Activated naive CD8-positive, alpha-beta T cell treated with anti-CD3 and anti-CD28 coated beads, Interleukin-2, amount 10 ng/mL, durations not matched to agents 7 days and 5 days (primary cell): ENCODE measurements at regions not wholly inside any gene's neighbourhood (a gene's known extent, or its start where the extent isn't known, plus 50 kb on each side); places are given as distances from the start of the nearest gene placed in this dataset.
"Not testable (repeated sequence)": the region's sequence is repeated elsewhere in the genome, so short reads cannot be mapped to it uniquely, and the experiment has no call there.

Experiments
- ATAC-seq: fragments of 150-1000 bp; cut with Tn5 transposase; one replicate; pipeline ENCODE4 v1.10.0; 2021; ENCODE audit warnings: low read depth, moderate library complexity
- POLR2A ChIA-PET: fragments of 350-600 bp; sonication (Branson Sonifier 250); formaldehyde crosslinking; loops from one replicate; lab custom pipeline; 2021; ENCODE audit warnings: antibody characterized with exemption; lab: Charles Lee
- DNase-seq: peaks from one replicate; pipeline ENCODE4 v3.0.0; 2021
- H3K27ac Mint-ChIP-seq: one replicate; pipeline ENCODE4 v1.8.0; 2022; ENCODE audit warnings: mild to moderate bottlenecking, mixed read lengths
- H3K27me3 Mint-ChIP-seq: one replicate; pipeline ENCODE4 v1.8.0; 2022; ENCODE audit warnings: mild to moderate bottlenecking, moderate library complexity, mixed read lengths
- H3K36me3 Mint-ChIP-seq: one replicate; pipeline ENCODE4 v1.8.0; 2021; ENCODE audit warnings: mild to moderate bottlenecking, mixed read lengths
- H3K4me1 Mint-ChIP-seq: one replicate; pipeline ENCODE4 v1.8.0; 2021; ENCODE audit warnings: mixed read lengths
- H3K4me3 Mint-ChIP-seq: one replicate; pipeline ENCODE4 v1.8.0; 2022; ENCODE audit warnings: mild to moderate bottlenecking, moderate library complexity, mixed read lengths
- H3K9me3 Mint-ChIP-seq: one replicate; pipeline ENCODE4 v1.8.0; 2021; ENCODE audit warnings: mixed read lengths

DNA sequence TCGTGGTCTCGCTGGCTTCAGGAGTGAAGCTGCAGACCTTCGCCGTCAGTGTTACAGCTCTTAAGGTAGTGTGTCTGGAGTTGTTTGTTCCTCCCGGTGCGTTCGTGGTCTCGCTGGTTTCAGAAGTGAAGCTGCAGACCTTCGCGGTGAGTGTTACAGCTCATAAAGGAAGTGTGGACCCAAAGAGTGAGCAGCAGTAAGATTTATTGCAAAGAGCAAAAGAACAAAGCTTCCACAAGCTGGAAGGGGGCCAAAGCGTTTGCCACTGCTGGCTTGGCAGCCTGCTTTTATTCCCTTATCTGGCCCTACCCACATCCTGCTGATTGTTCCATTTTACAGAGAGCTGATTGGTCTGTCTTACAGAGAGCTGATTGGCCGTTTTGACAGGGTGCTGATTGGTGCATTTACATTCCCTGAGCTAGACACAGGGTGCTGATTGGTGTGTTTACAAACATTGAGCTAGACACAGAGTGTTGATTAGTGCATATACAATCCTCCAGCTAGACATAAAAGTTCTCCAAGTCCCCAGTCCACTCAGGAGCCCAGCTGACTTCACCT, 1256.0 kb downstream of the STIM2 start:
- H3K27ac Mint-ChIP-seq, H3K4me1 Mint-ChIP-seq, H3K4me3 Mint-ChIP-seq, H3K27me3 Mint-ChIP-seq, DNase-seq, ATAC-seq, H3K36me3 Mint-ChIP-seq, H3K9me3 Mint-ChIP-seq, POLR2A ChIA-PET: not testable (repeated sequence)

DNA sequence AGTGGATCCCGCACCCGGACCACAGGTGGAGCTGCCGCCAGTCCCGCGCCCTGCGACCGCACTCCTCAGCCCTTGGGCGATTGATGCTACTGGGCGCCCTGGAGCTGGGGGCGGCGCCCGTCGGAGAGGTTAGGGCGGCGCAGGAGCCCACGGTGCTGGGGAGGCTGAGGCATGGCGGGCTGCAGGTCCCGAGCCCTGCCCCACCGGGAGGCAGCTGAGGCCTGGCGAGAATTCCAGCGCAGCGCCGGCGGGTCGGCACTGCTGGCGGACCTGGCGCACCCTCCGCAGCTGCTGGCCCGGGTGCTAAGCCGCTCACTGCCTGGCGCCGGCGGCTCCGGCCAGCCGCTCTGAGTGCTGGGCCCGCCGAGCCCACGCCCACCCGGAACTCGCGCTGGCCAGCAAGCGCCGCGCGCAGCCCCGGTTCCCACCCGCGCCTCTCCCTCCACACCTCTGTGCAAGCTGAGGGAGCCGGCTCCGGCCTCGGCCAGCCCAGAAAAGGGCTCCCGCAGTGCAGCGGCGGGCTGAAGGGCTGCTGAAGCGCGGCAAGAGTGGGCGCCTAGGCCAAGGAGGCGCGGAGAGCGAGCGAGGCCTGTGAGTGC, 1256.5 kb downstream of the STIM2 start:
- H3K9me3 Mint-ChIP-seq: peaks cover 7% of the 10 kb centered on the region

DNA sequence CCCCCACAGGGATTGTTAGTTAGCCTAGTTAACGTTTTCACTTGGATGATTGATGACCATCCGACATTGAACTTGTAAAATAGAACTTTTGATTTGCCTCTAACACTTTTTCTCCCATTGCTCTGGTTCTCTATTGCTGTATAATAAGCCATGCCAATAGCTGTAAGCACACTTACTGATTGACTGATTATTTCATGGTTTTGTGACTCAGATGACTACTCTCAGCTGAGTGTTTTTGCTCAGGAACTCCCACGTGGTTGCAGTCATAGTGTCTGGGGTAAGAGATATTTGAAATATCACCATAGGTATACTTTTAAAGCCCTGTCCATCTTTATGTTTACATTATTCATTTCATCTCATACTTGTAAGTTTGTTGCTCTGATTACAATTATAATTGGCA, 1285.5 kb downstream of the STIM2 start:
- DNase-seq (no peak), ATAC-seq (no peak)
- Mint-ChIP-seq H3K4me3 (no peak overlapping the region), H3K27me3 (no peaks in the 10 kb centered on the region), H3K4me1 (no peaks in the 10 kb centered on the region), H3K36me3 (no peaks in the 10 kb centered on the region), H3K9me3 (peaks cover 2% of the 10 kb centered on the region), H3K27ac (no peak overlapping the region)
- POLR2A ChIA-PET: no interaction called here

More for the DNA sequence above, 1256.5 kb downstream of the STIM2 start:
- DNase-seq: no peak
- Mint-ChIP-seq H3K4me1 (no peaks in the 10 kb centered on the region), H3K27ac (no peak overlapping the region), H3K4me3 (no peak overlapping the region), H3K36me3 (no peaks in the 10 kb centered on the region), H3K27me3 (no peaks in the 10 kb centered on the region)
- POLR2A ChIA-PET: no interaction called here
- no peak for ATAC-seq

DNA sequence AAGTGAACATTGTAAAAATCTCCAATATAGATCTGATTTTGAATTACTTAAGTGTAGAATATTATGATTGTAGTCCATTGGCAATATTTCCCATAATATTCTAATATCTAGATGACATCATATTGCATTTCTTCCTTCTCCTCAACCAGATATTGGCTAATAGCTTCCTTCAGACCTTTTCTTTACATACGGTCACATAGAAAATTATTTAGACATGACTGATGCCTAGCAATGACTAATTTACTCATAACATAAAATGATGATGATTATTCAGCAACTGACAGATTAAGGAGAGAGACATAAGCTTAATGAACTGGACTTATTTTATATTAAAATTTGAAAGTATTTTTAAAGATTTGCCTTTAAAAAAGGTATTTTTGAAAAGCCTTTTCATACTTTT, 1287.6 kb downstream of the STIM2 start:
- DNase-seq: no peak
- Mint-ChIP-seq H3K9me3 (no peaks in the 10 kb centered on the region), H3K36me3 (no peaks in the 10 kb centered on the region), H3K27ac (no peak overlapping the region), H3K27me3 (no peaks in the 10 kb centered on the region), H3K4me3 (no peak overlapping the region), H3K4me1 (no peaks in the 10 kb centered on the region)
- POLR2A ChIA-PET: no interaction called here
- ATAC-seq: no peak

DNA sequence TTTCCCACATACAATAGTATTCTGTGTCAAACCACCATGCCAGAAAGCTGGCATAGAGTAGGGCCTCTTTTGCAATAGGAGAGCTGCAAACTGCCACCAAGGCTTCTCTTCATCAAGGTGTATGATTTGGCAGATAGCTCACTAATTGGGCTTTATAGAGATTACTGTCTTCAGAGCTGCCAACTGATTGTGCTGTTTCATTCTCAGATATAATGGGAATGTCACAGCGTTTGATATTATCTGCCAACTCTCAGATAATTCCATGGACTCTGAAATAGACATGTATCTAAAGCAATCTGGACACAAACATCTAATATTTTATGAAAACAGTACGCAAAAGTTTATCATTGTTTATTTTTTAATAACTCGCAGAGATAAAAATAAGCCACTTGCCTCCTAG, 1289.1 kb downstream of the STIM2 start:
- H3K9me3 Mint-ChIP-seq: peaks cover 2% of the 10 kb centered on the region
- ATAC-seq: no peak
- H3K27ac Mint-ChIP-seq: no peak overlapping the region
- POLR2A ChIA-PET: no interaction called here
- H3K36me3 Mint-ChIP-seq: no peaks in the 10 kb centered on the region
- no peaks in the 10 kb centered on the region for H3K27me3 Mint-ChIP-seq
- H3K4me3 Mint-ChIP-seq: no peak overlapping the region
- H3K4me1 Mint-ChIP-seq: no peaks in the 10 kb centered on the region
- no peak for DNase-seq

DNA sequence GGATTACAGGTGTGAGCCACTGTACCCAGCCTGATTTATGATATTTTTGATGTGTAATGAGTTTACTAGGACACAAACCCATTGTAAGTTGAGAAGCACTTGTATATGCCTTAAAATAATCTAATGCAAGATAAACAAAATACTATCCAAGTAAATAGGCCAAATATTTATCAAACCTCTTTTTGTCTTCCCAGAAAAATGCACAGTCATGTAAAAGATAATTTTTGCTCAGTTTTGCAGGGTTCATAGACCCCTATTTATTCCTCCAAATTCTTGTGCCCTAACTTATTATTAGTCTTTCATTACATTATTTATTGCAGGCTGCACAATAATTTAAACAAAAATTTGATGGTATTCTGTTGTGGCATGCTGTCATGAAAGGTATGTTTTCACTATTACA, 1290.7 kb downstream of the STIM2 start:
- POLR2A ChIA-PET: no interaction called here
- no peaks in the 10 kb centered on the region for H3K36me3 Mint-ChIP-seq
- no peak for ATAC-seq
- H3K9me3 Mint-ChIP-seq: peaks cover 2% of the 10 kb centered on the region
- H3K4me3 Mint-ChIP-seq: no peak overlapping the region
- no peak for DNase-seq
- H3K27me3 Mint-ChIP-seq: no peaks in the 10 kb centered on the region
- no peak overlapping the region for H3K27ac Mint-ChIP-seq
- no peaks in the 10 kb centered on the region for H3K4me1 Mint-ChIP-seq

DNA sequence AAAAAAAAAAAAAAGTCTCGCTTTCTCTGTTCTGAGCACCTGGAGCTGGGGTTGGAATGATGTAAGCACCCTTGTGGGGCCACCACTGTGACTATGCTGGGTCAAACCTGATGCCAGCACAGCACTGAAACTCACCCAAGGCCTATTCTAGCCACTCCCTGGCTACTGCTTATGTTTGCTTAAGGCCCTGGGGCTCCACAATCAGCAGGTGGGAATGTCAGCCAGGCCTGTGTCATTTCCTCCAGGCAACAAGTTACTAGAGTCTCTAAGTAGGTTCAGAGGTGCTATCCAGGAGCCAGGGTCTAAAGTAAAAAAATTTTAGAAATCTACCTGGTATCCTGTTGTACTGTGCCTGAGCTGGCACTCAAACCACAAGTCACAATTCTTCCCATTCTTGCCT, 1306.8 kb downstream of the STIM2 start:
- H3K4me3 Mint-ChIP-seq: no peak overlapping the region
- POLR2A ChIA-PET: no interaction called here
- no peak overlapping the region for H3K27ac Mint-ChIP-seq
- no peaks in the 10 kb centered on the region for H3K27me3 Mint-ChIP-seq
- no peaks in the 10 kb centered on the region for H3K36me3 Mint-ChIP-seq
- no peak for DNase-seq
- H3K9me3 Mint-ChIP-seq: no peaks in the 10 kb centered on the region
- ATAC-seq: no peak
- H3K4me1 Mint-ChIP-seq: no peaks in the 10 kb centered on the region

DNA sequence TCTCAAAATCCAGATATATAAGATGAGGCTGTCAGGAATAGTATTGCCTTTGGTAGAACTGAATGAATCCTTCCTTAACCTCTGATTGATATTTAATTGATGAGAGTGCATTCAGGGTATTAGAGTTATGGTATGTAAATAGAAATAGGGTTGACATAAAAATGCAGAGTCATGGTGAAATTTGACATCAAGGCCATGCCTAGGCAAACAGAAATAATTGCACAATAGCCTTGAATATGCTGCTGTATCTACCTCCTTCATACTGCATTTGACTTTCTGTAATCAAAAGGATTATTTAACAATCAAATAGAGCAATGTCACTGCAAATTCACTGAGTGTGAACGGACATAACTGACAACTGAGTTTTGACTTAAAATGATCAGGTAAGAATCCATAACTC, 1316.3 kb downstream of the STIM2 start:
- no peaks in the 10 kb centered on the region for H3K36me3 Mint-ChIP-seq
- H3K27me3 Mint-ChIP-seq: no peaks in the 10 kb centered on the region
- POLR2A ChIA-PET: no interaction called here
- H3K9me3 Mint-ChIP-seq: peaks cover 2% of the 10 kb centered on the region
- DNase-seq: no peak
- no peaks in the 10 kb centered on the region for H3K4me1 Mint-ChIP-seq
- H3K4me3 Mint-ChIP-seq: no peak overlapping the region
- ATAC-seq: no peak
- H3K27ac Mint-ChIP-seq: no peak overlapping the region

DNA sequence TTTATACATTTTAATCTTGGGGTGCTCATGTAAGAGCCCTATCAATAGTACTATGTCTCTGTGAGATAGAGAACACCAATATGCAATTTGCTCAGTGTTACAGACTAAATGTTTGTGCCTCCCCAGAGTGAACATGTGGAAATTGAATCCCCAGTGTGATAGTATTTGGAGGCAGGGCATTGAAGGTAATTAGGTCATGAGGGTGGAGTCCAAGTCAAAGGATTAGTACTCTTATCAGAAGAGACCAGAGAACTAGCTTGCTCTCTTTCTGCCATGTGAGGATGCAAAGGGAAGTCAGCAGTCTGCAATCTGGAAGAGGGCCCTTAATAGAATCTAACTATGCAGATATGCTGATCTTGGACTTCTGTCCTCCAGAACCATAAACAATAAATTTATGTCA, 1317.0 kb downstream of the STIM2 start:
- no peak overlapping the region for H3K27ac Mint-ChIP-seq
- H3K9me3 Mint-ChIP-seq: peaks cover 2% of the 10 kb centered on the region
- H3K4me3 Mint-ChIP-seq: no peak overlapping the region
- no peaks in the 10 kb centered on the region for H3K27me3 Mint-ChIP-seq
- no peaks in the 10 kb centered on the region for H3K36me3 Mint-ChIP-seq
- no peaks in the 10 kb centered on the region for H3K4me1 Mint-ChIP-seq
- DNase-seq (no peak), ATAC-seq (no peak)
- POLR2A ChIA-PET: no interaction called here

DNA sequence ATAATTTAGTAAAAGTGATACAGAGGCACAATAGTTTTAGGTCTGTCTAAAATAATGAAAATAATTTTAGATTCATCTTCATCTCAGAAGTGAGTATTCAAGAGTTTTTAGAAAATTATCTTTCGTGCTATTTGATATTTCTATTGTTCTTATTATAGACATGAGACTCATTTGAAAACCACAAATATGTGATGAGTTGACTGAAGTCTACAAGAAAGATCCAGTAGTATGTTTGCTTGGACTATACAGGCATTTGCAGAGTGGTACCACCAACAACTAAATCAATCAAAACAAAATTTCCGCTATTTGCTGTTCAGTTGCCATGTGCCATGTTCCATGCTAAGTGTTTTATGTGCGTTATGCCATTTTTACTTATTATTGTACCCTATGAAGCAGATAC, 1318.5 kb downstream of the STIM2 start:
- DNase-seq (no peak), ATAC-seq (no peak)
- Mint-ChIP-seq H3K27me3 (no peaks in the 10 kb centered on the region), H3K4me1 (no peaks in the 10 kb centered on the region), H3K27ac (no peak overlapping the region), H3K4me3 (no peak overlapping the region), H3K36me3 (no peaks in the 10 kb centered on the region), H3K9me3 (peaks cover 2% of the 10 kb centered on the region)
- POLR2A ChIA-PET: no interaction called here

DNA sequence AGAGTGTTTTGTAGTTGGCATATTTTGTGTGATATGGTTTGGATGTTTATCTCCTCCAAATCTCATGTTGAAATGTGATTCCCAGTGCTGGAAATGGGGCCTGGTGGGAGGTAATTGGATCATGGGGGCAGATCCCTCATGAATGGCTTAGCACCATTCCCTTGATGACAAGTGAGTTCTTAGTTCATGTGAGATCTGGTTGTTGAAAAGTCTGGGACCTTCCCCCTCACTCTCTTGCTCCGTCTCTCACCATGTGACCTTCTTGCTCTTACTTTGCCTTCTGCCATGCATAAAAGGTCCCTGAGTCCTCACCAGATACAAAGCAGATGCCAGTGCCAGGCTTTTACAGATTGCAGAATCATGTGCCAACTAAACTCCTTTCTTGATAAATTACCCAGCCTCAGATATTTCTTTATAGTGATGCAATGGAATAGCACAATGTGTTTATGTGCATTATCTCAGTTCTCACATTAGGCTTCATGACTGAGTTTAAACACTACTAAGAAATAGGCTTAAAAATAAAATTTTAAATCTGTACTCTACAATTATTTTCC, 1348.8 kb downstream of the STIM2 start:
- no peak for ATAC-seq
- no peak overlapping the region for H3K4me3 Mint-ChIP-seq
- H3K27me3 Mint-ChIP-seq: no peaks in the 10 kb centered on the region
- peaks cover 2% of the 10 kb centered on the region for H3K9me3 Mint-ChIP-seq
- no peak overlapping the region for H3K27ac Mint-ChIP-seq
- no peak for DNase-seq
- no peaks in the 10 kb centered on the region for H3K36me3 Mint-ChIP-seq
- POLR2A ChIA-PET: no interaction called here
- no peaks in the 10 kb centered on the region for H3K4me1 Mint-ChIP-seq

DNA sequence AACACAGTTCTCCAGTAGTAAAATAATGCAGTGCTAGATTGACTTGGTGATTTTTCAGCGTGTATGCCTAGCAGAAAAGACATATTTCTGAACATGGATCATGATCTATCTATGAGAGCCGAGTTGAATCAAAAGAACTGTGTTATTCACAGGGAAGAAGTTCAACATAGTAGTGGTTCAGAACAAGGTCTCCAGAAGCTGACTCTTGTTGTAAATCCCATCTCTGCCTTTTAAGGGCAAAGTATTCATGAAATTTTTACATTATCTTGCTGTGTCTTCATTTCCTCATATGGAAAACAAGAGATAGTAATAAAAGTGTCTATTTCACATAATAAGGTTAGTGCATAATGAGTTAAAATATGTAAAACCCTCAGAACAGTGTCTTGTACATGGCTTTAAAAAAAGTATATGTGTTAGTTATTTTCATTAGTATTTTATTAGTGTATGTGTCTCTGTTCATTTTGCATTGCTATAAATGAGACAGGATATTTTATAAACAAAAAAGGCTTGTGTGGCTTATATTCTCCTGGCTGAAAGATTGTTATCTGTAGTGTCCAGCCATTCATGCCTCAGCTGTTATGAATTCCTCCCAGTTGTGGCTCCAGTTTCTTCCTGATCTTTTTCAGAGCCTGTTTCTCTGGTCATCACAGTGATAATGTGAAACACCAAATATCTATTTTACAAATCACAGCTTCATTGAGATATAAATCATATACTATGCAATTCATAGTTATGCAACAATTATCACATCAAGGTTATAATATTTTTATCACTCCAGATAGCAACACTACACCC, 1351.2 kb downstream of the STIM2 start:
- H3K36me3 Mint-ChIP-seq: no peaks in the 10 kb centered on the region
- no peaks in the 10 kb centered on the region for H3K4me1 Mint-ChIP-seq
- no peak for DNase-seq
- H3K9me3 Mint-ChIP-seq: peaks cover 2% of the 10 kb centered on the region
- no peak overlapping the region for H3K27ac Mint-ChIP-seq
- ATAC-seq: no peak
- POLR2A ChIA-PET: no interaction called here
- no peak overlapping the region for H3K4me3 Mint-ChIP-seq
- H3K27me3 Mint-ChIP-seq: no peaks in the 10 kb centered on the region

DNA sequence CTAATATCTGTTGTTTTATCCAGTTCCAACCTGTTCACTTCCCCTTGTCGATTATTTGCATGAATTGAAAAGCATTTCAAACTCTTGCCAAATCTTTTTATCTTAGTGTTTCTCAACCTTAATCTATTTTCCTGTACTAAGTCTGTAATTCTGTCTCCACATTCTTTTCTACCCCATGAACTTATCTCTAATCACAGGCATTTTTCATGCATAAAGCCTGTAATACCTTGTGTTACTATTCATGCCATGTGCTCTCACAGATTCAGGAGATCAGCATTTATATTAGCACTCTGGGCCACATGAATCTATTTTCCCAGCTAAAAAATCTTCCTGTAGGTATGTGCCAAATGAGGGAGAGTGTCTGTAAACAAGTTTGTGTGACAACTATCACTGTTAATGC, 1360.9 kb downstream of the STIM2 start:
- Mint-ChIP-seq H3K36me3 (no peaks in the 10 kb centered on the region), H3K4me1 (no peaks in the 10 kb centered on the region), H3K27ac (no peak overlapping the region), H3K9me3 (no peaks in the 10 kb centered on the region), H3K4me3 (no peak overlapping the region), H3K27me3 (no peaks in the 10 kb centered on the region)
- DNase-seq: no peak
- POLR2A ChIA-PET: no interaction called here
- ATAC-seq: no peak

DNA sequence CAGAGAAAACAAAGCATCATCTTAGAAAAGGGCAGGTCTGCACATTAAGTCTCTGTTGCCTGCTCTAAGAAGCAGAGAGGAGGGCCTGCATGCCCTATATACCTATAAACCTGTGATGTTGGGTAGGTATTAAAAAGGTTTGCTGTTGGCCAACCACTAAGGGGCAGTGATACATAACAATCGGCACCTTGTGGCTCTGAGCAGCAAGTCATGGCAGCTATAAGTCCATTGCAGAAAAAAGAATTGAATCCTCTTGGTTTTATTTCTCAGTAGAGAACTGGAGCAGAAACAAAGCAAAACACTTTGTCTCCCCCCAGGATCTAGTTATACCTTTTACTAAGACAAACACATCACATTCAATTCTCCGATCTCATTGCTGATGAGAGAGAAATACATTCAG, 1364.4 kb downstream of the STIM2 start:
- H3K27me3 Mint-ChIP-seq: no peaks in the 10 kb centered on the region
- DNase-seq (no peak), ATAC-seq (no peak)
- no peak overlapping the region for H3K4me3 Mint-ChIP-seq
- POLR2A ChIA-PET: no interaction called here
- no peaks in the 10 kb centered on the region for H3K36me3 Mint-ChIP-seq
- no peak overlapping the region for H3K27ac Mint-ChIP-seq
- H3K4me1 Mint-ChIP-seq: no peaks in the 10 kb centered on the region
- H3K9me3 Mint-ChIP-seq: no peaks in the 10 kb centered on the region
